ENCODE measurements at regions not wholly inside any gene's neighbourhood (a gene's known extent, or its start where the extent isn't known, plus 50 kb on each side); places are given as distances from the start of the nearest gene placed in this dataset.
"Not testable (repeated sequence)": the region's sequence is repeated elsewhere in the genome, so short reads cannot be mapped to it uniquely, and the experiment has no call there.

- TF ChIP-seq CTCF (IDR thresholded peaks at IDR 0.05; ENCODE audit: extremely low read depth, insufficient read depth, missing control alignments) = no peak
- DNase-seq (ENCODE audit: low spot score) = no peak
- in situ Hi-C loops (cut with MboI; ENCODE audit: low pct_unique_long_range_greater_than_20kb, low sequenced_read_pairs, unreplicated experiment) = no loop called here
These were observed 50.8 kb upstream of the BOD1L1 start for GRCh38 chr4:13678186-13678924.

- no peak for TF ChIP-seq CTCF (IDR thresholded peaks at IDR 0.05; ENCODE audit: extremely low read depth, insufficient read depth, missing control alignments)
- in situ Hi-C loops (cut with MboI; ENCODE audit: low pct_unique_long_range_greater_than_20kb, low sequenced_read_pairs, unreplicated experiment) = no loop called here
These were observed 54.0 kb upstream of the BOD1L1 start for GRCh38 chr4:13681570-13681969.

GRCh38 chr4:13694256-13694655 lies 66.7 kb upstream of the BOD1L1 start:
- no peak for TF ChIP-seq CTCF (IDR thresholded peaks at IDR 0.05; ENCODE audit: extremely low read depth, insufficient read depth, missing control alignments)
- in situ Hi-C loops (cut with MboI; ENCODE audit: low pct_unique_long_range_greater_than_20kb, low sequenced_read_pairs, unreplicated experiment) = no loop called here
- no peak for DNase-seq (ENCODE audit: low spot score)

More at GRCh38 chr4:13681570-13681969, 54.0 kb upstream of the BOD1L1 start:
- DNase-seq (ENCODE audit: low spot score) = no peak

GRCh38 chr4:13698296-13698695 lies 70.8 kb upstream of the BOD1L1 start:
- no peak for DNase-seq (ENCODE audit: low spot score)
- TF ChIP-seq CTCF (IDR thresholded peaks at IDR 0.05; ENCODE audit: extremely low read depth, insufficient read depth, missing control alignments) = no peak
- in situ Hi-C loops (cut with MboI; ENCODE audit: low pct_unique_long_range_greater_than_20kb, low sequenced_read_pairs, unreplicated experiment) = no loop called here

- DNase-seq (ENCODE audit: low spot score) = no peak
- TF ChIP-seq CTCF (IDR thresholded peaks at IDR 0.05; ENCODE audit: extremely low read depth, insufficient read depth, missing control alignments) = no peak
- in situ Hi-C loops (cut with MboI; ENCODE audit: low pct_unique_long_range_greater_than_20kb, low sequenced_read_pairs, unreplicated experiment) = no loop called here
These were observed 72.7 kb upstream of the BOD1L1 start for GRCh38 chr4:13700021-13700857.

GRCh38 chr4:13700858-13701140 lies 73.3 kb upstream of the BOD1L1 start:
- in situ Hi-C loops (cut with MboI; ENCODE audit: low pct_unique_long_range_greater_than_20kb, low sequenced_read_pairs, unreplicated experiment); DNase-seq (ENCODE audit: low spot score): not testable (repeated sequence)

GRCh38 chr4:13701937-13702446 lies 74.5 kb upstream of the BOD1L1 start:
- no peak for DNase-seq (ENCODE audit: low spot score)
- in situ Hi-C loops (cut with MboI; ENCODE audit: low pct_unique_long_range_greater_than_20kb, low sequenced_read_pairs, unreplicated experiment) = no loop called here
- no peak for TF ChIP-seq CTCF (IDR thresholded peaks at IDR 0.05; ENCODE audit: extremely low read depth, insufficient read depth, missing control alignments)
